OCI-LY3 (cell line): ENCODE measurements at regions not wholly inside any gene's neighbourhood (a gene's known extent, or its start where the extent isn't known, plus 50 kb on each side); places are given as distances from the start of the nearest gene placed in this dataset.

ENCODE experiments used
- CTCF ChIP-seq: fragments of 200-600, 300-600 bp; sonication (generic); IDR thresholded peaks from 2 replicates; pipeline ENCODE4 v1.5.1; 2014; ENCODE audit warnings: antibody characterized with exemption, low read length, low read depth
- EZH2phosphoT487 ChIP-seq: fragments of 200-600 bp; shearing (Covaris generic); IDR thresholded peaks from 2 replicates; pipeline ENCODE4 v1.6.1; 2018; ENCODE audit warnings: antibody characterized with exemption, mixed run types, low read depth

- no peak for TF ChIP-seq CTCF
- no peak for TF ChIP-seq EZH2phosphoT487
Observed at GRCh38 chr13:44013758-44014291, 134.1 kb downstream of the LACC1 start.
